GM21786 (cell line): ENCODE measurements at regions not wholly inside any gene's neighbourhood (a gene's known extent, or its start where the extent isn't known, plus 50 kb on each side); places are given as distances from the start of the nearest gene placed in this dataset.
"Not testable (repeated sequence)": the region's sequence is repeated elsewhere in the genome, so short reads cannot be mapped to it uniquely, and the experiment has no call there.

Experiments used
- ATAC-seq: cut with Tn5 transposase; IDR thresholded peaks from one replicate; pipeline ENCODE4 v1.9.1; 2021; ENCODE audit not compliant: unreplicated experiment

DNA sequence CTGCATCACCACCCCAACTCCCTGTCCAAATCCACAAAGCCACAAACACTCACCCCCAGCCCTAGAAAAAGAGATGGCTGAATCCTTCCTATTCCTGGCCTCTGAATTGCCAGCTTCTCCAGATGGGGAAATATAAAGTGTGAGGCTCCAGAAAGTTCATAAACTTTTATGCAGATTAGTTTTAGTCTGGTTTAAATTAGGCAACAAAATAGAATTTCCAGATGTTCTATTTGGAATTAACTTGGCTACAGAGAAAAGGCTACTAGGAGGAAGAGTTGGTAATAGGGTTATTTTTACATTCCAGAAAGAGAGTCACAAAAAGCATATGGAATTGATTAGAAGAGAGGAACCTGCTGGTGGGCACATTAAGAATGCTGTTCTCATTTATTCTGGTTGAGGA lies 56.0 kb downstream of the EN1 start:
- no peak for ATAC-seq

DNA sequence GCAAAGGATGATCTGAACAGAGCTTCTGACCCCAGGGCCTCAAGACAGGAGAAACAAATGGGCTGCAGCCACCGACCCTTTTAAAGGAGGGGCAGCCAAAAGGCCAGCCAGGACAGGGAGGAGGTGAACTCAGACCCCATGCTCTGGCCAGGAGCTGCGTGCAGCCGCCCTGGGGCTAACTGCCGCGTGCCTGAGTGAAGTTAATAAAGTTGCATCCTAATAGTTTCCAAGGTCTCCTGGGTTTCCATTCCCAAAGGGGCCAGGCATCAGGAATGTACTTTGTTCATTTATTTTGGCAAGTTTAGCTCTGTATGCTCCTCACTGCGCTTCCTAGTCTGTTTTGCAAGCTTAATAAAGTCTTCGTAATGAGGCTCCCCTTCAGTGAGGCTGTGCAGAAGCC lies 60.7 kb downstream of the EN1 start:
- ATAC-seq = no peak

DNA sequence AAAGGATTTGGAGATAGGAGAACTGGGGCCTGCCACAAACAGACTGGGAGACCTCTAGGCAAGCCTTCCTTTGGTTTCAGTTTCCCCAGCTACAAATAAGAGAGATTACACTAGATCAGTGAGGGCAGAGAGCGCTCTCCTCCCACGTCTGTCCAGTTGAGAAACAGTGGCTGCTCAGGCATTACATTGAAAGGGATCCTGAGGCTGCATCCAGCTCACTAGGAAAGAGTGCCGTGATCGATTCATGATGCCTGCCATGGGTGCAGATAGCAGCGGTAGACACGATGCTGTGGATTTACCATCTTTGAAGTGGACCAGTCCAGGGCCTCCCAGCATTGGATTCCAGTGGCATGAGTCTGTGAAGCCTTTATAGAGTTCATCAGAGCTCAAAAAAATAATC lies 62.6 kb downstream of the EN1 start:
- no peak for ATAC-seq

DNA sequence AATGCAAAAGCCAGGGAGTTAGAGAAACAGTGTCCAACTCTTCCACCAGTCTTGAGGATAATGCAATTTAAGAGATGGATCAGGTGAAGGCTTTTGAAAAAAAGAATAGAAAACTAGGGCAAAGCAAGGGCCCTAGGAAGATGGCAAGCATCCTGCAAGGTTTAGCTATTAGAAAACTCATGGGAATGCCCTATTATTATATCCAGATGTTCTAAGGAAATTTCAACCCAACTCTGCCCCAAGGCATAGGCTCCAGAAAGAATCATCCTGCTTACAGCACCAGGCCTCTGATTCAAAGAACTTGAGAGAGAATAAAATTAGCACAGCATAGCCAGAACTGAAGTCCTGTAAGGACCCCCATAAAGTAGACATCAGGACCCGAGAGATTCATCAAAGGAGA lies 68.1 kb downstream of the EN1 start:
- ATAC-seq = no peak

DNA sequence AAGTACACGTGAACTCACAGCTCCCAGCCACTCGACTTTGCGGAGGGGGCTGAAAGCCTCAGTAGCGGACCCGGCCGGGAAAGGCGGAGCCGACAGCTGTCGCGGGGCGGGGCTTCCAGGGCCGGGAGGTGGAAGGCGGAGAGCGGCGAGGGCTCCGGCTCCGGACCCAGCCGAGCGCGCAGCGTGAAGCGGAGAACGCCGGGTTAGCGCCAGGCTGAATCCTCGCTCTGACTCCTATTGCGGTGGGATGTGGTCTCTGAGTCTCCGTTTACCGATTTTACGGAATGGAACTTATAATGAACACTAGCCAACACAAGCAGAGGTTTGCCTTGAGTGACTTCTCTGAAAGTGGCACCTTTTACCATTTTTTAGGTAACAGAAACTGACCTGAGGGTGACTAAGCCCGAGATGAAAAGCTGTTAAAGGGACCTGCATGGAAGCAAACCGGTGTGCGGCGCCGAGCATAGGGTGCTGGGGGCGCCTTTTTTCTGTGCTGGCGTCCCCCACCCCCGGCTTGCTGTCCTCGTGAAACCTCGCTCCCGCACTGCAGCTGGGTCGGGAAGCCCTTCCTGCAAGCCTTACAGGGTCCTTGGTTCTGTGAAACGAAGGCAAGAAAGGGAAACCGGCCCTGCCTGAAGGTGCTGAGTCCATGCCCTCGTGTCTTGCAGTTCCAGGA lies 72.9 kb downstream of the EN1 start:
- no peak for ATAC-seq

DNA sequence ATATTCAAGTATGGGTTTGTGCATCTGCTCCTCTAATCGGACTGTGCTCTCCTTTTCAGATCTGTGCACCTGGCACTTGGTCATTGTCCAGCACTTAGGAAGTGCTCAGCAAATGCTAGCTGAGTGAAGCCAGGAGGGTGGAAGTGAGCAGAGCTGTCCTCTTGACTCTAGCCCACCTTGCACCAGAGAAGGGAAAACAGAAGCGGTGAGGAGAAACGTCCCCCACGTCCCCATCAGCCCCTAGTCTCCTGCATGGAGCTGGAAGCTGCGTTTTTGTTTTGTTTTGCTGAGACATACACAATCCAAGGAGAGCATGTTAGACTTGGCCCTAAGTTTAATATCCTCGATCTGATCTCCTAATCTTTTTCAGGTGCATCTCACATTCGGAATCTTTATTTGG lies 73.6 kb downstream of the EN1 start:
- ATAC-seq = no peak

DNA sequence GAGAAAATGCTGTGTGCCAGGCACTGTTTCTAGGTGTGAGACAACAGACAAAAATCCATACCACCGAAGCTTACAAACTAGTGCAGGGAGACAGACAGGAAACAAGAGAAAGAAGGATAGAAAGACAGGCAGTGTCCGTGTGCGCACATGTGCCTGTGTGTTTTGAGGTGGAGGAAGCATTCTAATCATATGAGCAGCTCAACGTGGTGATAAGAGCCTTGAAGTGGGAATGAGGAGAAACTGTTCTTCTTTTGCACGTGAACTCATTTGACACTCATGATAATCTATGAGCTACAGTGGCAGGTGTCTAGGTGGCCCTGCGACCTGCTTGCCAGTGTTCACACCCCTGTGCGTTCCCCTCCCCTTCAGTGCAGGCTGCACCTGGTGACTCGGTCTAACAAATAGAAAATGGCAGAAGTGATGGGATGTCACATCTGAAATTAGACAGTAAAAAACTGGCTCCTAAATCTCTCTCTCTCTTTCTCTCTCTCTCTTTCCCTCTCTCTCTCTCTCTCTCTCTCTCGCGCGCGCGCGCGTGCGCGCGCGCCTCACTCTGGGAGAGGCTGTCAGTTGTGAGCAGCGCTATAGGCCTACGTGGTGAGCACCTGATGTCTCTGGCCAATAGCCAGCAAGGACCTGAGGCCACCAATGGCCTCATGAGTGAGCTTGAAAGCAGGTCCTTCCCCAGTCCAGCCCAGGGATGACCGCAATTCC lies 74.8 kb downstream of the EN1 start:
- ATAC-seq = no peak

DNA sequence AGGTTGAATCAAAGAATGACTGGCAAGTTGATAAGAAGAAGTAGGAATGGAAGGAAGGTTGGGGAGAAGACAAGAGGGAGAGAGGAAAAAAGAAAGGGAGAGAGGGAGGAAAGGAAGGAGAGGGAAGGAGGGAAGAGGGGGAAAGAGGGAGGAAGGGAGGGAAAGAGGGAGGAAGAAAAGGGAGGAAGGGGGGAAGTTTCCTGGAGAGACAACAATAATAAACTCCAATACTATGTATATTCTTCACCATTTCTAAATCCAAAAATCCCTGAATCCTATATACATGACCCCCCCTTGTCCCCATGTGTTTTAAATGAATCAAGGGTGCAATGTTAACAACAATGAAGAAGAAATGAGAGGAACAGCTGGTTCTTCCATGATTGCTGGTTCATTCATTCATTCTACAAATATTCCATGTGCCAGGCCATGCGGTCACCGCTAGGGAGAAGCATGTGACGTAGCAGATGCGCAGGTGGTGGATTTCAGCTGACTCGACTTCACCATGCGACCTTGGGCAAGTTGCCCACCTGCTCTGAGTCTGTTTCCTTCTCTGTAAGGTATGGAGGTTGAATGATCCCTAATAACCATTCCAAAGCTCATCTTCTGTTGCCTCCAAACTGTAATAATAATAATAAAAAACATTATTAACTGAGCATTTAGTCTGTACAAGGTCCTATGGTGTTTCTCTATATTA lies 77.6 kb downstream of the EN1 start:
- no peak for ATAC-seq

DNA sequence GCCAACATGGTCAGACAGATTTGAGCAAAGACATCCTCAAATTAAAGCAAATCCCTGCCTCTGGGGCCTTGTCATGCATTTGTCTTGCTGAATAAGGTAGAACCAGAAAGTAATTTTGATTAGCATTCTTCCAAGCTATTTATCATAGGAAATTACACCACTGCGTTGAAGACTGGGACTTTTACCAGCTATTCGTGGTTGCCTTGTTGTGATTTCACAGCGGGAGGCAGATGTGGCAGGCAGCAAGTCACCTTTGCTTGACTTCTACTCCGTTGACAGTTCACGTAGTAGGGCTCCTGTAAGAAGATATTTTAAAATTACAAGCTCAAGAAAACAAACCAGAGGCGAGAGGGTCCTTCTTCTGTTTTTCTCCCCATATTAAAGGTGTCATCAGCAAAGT lies 80.6 kb downstream of the EN1 start:
- ATAC-seq = no peak

DNA sequence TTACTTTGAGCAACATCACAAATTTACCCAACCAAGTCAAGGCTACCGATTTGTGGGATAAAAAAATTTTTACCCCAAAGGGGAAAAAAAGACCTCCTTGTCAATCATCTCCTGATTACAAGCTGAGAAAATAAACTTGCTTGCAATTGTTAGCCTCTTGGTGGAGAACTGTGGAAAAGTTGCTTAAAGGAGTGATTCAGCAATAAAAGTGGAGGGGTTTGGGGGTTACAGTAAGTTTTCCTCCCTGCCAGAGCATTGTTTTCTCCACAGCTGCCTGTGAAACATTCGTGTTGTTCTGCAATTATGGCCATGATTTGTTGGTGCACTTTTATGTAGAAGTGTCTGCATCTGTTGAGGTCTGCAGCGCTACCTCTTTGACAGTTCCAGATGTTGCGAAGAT lies 82.6 kb downstream of the EN1 start:
- ATAC-seq = no peak

DNA sequence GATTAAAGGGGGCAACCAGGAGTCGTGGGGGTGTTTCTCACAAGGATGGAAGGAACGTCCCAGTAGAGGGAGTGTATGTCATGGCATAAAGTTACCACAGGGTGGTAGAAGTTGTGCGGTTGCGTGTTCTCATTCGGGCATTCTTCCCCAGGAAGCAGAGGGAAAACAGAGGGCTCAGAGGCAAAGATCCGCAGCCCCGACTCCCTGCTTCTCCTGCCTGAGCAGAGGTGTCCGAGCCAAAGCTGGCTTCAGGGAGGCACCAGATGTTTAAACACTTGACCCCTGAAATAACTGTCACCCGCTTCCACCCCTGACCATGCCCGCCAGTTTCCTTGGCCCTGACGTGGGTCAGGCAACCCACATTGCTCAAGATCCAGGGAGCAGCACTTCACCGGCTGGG lies 83.7 kb downstream of the EN1 start:
- no peak for ATAC-seq

DNA sequence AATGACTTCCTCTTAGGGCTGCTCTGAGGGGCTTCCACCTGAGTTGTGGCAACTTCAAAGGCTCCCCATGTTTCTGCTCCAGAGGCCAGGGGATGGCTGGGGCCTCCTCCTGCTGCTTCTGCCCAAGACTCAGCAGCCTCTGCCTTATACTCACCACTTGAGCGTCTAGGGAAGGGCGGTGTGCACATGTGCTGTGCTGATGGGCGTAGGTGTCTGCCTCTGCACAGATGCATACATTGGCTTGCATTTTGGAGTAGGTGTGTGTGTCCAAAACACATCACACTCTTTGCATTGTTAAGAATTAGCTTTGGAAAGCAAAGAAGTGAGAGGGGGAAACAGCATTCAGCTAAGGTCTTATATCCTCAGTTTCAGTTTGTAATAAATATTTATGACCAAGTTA lies 85.2 kb downstream of the EN1 start:
- ATAC-seq = no peak

DNA sequence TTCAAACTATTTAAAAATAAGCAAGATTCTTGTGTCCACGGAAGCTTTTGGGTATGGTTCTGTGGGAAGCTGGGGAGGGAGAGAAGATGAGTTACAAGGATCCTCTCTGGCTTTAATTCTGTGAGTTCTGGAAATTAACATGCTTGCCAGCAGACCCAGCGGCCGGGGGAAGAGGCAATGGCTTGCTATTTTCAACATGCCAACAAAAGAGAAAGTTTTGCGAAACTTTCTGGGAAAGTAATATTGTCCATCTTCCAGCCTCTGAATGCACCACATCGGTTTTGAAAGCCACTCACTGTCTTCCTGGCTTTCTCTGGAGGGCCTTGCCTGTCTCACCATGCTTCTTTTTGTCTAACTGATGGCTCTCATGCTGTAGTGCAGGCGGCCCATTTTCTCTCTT lies 85.7 kb downstream of the EN1 start:
- no peak for ATAC-seq

DNA sequence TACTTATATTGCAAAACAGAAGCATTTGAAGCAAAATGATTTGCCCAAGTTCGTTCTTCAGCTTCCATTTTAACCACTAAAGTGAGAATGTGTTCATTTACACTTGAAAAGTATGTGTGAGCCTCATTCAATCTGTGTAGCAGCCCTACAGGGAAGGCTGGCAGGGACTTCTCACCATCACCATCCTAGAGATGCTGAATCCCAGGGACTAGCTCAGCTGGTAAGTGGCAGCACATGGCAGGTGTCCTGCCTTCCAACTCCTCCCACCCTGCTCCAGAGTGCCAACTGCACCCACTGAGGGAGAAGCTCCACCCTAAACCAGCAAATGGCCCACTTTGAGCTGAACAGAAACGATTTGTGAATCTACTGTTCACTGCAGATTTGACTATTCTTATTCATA lies 91.5 kb downstream of the EN1 start:
- ATAC-seq = no peak

DNA sequence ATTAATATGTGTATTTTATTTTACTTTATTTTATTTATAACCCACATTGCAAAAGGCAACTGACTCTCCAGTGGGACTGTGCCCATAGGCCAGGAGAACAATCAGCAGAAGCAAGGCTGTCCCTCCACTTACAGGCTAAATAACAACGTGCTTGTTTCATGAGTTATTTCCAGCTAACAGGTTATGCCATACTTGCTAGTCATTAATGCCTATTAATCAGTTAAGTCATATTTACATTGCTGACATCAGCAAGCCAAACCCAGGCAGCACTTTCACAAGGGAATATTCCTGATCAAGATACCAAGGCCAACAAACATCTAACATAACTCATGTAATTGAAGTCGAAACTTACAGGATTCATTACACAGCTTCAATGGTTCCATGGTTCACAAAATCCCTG lies 92.1 kb downstream of the EN1 start:
- ATAC-seq = no peak

DNA sequence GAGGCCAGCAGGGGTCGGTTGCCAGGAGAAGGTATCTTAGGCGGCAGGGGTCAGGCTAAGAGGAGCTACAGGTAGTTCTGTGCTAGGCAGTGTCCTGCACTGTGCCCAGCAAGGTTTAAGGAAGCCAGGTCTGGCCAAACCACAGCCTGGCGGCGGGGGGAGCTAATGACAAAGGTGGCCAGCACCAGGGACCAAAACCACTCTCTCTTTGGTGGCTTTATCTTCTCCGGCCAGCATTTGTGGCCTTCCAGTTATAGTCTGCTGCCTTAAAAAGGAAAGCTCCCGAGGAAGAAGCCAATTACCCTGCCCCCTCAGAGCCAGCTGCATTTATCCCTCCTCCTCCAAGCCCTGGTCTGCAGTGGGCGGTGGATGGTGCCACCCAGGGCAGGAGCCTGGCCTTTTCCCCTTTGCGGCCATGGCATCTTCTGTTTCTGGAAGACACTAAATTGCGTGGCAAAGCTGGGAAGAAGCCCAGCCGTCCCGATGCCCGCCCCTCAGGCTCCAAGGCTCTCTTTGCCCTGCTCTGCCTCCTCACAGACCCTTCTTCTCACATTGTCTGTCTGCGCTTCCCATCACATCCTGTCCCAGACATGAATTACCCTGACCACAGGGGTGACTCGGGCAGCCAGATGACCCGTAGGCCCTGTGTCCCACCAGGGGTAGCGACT lies 94.6 kb downstream of the EN1 start:
- no peak for ATAC-seq

DNA sequence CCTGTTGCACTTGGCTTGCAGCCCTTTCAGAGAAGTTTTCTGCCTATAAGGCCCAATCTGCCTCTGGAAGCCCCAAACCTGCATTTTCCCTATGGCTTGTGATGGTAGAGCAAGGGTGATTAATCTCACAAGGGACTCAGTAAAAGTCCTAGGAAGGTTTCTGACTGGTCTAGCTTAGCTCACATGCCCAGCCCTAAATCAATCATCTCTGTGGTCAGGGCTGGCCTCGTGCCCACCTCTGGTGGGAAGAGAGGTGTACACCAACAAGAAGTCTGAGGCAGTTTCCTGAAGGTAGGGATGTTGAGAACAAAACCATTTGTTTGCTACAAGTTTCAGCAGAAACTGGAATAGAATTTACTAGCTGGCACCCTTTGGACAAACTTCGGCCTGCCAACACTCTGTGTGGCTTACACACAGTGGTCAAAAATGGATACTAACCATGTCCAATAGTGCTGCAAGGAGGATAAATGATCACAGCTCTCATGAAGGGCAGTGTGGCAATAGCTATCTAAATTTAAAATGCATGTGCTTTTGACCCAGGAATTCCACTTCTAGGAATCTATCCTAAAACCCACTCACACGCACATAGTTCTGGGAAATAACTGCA lies 96.4 kb downstream of the EN1 start:
- no peak for ATAC-seq

DNA sequence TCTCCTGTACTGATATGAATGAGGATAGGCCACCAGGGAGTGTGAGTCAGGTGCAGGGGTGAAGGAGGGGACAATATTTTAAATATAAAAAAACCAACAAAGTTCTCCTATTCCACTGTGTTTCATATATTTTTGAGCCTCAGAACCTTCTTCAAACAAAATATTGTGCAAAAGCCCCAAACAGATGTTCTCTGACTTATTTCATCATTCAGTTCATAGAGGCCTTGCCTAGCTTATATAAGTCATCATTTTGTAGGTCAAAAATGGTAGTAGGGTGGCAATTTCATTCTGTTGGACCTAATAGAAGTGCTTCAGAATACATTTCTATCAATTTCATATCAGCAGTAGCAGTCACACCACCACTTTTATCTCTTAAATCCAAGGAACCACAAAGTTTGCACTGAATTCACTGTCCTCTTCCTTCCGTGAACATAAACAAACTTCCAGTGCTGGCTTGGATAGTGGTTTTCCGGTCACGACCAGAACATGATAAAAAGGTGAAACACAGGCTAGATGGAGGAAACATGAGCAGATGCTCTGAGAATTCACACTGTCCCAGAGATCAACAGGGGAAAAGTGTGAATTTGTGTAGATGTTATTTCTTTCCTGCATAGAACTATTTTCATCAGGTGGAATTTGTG lies 99.1 kb downstream of the EN1 start:
- ATAC-seq = no peak

DNA sequence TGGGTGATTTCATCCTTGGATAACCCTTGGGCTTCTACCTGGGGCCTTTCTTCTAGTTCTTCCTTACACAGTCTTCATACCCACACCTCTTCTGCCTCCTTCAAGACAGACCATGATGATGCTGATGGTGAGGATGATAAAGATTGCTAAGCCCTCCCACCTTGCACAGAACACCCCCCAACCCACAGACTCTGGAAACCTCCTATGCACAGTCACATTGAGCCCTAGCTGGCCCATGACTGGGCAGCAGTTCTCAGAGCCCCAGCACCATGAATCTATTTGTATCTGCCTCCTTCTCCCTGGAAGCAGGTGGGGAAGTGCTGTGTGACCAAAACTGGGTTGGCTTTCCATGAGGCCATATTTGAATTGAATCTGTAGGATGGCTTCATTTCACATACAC lies 99.8 kb downstream of the EN1 start:
- no peak for ATAC-seq

DNA sequence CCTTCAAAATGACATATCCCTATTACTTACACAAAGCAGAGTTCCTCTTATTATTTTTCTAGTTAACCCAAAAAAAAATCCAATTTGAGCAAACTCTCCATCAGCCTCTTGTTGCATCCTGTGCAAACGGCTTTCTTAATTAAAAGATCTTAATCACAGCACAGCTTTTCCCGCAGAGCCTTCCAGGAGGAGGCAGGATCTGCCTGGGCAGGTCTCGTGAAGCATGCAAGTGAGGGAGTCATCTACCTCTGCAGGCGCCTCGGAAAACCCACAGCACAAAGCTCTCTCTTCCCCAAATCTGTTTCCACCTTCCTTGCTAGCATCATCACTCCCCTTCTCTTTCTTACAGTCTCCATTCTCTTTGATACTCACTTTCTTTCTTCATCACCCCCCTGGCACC lies 100.4 kb downstream of the EN1 start:
- ATAC-seq = no peak

DNA sequence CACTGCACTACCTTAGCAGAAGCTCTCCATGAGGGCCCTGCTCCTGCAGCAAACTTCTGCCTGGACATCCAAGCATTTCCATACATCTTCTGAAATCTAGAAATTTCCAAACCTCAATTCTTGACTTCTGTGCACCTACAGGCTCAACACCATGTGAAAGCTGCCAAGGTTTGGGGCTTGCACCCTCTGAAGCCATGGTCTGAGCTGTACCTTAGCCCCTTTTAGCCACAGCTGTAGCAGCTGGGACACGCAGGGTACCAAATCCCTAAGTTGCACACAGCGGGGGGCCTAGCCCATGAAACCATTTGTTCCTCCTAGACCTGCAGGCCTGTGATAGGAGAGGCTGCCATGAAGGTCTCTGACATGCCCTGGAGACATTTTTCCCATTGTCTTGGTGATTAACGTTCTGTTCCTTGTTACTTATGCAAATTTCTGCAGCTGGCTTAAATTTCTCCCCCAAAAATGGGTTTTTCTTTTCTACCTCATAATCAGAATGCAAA lies 102.7 kb downstream of the EN1 start:
- ATAC-seq = not testable (repeated sequence)
